ENCODE measurements at regions not wholly inside any gene's neighbourhood (a gene's known extent, or its start where the extent isn't known, plus 50 kb on each side); places are given as distances from the start of the nearest gene placed in this dataset.

DNA sequence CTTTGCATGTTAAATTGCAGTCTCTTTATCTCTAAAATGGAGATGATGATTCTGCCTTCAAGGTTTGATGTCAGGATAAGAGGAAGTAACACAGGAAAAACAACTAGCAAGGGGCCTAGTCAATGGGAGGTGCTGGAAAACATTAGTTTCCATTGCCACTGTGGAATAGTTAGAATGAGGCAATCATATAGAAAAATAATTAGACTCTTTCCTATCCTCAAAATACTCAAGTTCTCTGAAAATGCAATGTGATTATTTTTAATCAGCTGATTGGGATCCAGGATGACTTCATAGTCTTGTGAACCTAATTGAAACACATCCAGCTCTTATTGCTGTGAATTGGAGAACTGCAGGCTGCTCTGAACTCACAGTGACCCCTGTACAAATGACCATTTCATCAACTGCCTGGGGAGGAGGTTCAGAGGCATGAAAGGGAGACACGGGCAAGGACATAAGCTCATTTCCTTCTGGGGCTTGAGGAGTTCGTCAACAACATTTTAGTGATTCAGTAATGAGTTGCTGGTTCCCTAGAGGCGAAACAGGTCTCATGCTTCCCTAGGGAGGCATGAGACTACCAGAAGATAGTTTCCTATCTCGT is 422.5 kb downstream of the LPIN1 start:
- no peak for DNase-seq (ENCODE audit: low read depth)

DNA sequence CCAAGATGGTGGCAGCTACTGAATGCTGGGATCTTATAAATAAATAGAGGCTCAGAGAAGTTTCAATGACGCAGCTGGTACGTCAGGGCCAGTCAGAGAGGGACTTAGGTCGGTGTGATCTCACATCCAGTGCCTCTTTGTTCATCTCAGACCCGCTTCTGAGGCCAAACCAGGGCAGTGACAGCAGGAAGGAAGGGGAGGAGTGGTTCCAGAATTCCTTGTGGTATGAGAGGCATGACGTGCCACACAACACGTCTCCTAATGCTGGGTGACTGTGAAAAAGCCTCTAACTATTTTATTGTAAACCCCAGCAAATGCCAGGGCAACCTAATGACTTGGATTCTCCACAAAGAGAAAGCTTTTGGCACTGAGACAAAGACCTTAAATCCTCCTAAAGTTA is 423.3 kb downstream of the LPIN1 start:
- DNase-seq (ENCODE audit: low read depth): no peak

DNA sequence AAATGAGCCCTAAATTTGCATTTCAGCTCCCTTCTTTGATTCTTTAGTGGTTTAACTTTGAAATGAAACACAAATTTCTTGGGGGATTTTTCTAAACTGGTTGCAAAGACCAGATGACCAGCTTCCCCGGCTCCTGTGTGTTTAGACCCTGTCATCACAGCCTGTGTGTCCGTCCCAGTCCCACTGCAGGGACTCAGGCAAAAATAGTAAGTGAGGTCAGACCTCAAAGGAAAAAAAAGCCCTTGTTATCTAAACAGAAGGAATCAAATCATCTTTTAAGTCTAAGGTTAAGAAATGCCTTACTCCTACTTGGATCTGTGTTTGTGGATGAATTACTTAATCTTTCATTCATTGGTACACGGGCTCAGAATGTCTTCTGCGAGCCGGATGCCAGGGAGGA is 423.7 kb downstream of the LPIN1 start:
- DNase-seq (ENCODE audit: low read depth): no peak

DNA sequence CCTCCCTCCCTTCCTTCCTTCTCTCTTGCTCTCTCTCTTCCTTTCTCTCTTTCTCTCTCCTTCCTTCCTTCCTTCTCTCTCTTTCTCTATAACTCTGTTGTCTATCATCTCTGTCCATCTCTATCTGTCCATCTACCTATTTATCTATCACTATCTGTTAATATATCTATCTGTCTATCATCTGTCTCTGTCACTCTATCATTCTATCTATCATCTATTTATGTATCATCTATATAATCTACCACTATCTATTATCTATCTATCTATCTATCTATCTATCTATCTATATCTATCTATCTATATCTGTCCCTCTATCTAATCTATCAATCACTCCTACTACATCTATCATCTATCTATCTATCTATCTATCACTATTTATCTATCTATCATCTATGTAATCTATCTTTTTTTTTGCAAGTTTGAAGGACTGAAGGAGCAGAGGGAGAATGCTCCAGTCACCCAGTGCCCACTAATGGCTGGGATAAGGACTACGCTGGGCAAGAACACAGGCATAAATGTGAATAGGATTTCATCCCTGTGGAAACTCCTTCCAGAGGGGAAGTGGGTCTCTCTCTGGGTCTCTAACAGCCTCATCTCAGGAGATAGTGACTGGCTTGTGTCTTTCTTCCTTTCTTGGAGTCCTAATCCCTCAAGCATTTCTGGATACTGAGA is 427.0 kb downstream of the LPIN1 start:
- DNase-seq (ENCODE audit: low read depth): no peak

DNA sequence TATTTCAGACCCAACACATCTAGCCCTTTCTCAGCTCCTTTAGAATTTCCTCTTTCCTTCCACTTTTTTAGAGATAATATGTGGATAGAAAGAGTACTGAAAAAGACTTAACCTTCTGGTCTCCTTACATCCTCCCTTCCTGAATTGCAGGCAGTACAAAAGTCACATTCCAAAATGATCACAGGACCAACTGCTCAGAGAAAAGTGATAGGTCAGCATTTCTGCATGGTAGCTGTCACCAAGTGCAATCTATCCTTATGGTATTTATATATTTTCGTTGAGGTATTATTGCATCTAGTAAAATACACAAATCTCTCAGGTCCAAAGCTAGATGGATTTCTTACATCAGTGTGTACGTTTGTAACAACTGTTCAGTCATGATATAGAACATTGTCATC is 427.5 kb downstream of the LPIN1 start:
- DNase-seq (ENCODE audit: low read depth): no peak

DNA sequence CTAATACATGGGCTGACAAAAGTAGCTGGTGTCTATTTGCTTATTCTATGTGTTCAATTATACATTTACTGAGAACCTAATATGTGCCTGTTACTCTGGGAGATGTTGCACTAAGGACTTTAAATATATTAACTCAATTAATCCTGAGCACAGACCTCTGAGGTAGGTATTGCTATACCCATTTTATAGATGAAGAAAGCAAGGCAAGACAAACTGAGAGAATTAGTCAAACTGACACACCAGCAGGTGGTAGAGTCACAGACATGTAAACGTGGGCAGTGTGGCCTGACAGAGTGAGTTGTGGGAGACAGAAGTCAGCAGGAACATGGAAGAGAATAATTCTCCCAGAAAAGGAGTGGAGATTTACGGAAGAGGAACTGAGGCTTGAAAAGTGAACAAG is 428.9 kb downstream of the LPIN1 start:
- DNase-seq (ENCODE audit: low read depth): no peak

DNA sequence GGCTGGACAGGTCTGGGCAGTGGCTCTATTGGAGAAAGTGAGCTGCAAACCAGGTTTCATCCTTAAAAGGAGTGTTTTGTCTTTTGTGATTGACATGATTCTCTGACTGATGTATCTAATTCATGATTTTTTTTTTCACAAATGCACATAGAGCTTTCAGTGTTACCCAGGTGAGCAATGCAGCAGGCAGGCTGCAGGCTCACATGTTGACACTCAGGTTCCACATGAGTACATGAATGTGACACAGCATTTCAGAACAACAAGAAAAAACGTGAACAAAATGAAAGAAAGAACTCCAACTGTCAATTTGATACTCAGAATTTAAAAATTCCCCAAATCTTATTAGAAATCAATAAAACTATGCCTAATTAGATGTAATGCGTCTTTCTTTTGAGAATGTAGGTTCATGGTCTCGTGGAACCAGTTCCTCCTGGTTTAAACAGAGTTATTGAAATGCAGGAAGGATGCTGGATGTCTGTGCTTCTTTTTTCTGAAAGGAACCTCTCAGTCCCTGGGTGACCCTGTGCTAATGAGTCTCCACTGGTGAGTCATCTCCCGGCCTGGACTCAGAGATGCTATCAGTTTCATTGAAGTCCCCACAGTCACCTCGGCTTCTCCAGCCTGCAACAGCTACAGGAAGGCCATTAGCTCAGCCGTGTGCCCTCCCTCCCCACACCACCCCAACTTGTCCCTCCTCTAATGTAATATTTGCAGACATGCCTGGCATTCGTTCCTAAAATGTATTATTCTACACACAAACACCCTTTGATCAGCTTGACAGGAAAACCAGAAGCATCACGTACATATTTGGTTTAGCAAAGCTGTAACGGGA is 430.4 kb downstream of the LPIN1 start:
- no peak for DNase-seq (ENCODE audit: low read depth)

DNA sequence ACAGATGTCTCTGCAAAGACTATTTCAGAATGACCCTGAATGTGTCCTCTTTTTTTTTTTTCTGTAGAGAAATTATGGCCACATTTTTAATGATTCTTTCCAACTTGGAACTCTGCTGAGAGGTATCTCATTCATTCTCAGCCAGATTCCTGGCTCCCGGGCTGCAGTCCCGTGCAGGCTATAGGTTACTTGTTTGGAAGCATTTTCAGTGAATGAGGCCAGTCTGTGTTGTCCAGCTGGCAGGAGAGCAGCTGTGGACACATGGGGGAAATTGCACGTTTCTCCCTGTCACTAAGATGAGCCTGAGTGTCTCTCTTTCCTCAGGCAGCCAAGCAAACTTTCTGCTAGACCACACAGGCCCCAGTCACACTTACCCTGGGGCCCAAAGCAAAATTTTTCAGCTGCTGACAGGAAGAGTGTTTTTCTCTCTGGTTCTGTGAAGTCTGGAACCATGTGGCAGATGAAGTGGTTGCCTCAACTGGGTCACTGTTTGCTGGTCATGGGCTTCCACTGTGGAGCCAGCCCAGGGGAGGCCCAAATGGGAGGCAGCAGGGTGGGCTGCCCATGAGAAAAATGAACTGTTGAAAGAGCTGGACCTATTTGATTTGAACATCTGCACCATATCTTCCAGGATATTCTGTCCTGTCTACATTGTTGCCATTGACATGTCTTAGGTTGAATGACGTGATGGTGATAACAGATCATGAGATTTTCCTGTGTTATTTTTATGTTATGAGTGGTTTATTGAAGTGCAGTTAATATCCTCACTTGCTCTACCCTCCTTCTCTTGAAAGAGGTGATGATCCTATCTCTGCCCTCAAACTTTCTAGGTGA is 431.2 kb downstream of the LPIN1 start:
- DNase-seq (ENCODE audit: low read depth): no peak

DNA sequence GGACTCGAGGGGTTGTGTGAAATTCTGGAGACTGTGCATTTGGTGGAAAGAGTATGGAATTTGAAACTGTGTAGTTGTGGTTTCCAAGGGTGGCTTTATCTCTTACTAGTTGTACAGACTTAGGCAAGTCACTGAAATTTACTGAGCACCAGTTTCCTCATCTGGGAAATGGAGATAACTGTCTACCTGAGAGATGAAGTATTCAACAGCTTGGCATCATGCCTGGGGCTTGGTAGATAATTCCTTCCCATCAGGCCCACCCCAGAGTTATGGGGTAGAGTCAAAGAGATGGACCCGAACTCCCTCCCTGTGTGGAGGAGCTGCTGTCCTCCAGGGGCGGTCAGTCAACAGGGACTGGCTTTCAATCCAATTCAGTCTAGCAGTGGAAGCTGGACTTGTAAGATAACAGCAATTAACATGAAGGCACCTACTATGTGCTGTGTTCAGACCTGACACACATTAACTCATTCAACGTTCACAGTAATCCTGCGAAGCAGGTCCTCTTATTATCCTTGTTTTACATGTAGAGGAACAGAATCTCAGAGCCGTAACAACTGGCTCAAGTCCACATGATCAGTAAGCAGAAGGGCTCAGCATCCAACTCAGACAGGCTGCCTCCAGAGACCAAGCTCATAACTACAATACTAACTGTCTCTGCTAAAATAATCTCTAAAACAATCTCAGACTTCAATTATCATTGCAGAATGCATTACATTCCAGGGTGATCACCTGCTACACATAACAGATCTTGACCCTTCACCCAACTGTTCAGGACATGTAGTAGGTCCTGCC is 432.1 kb downstream of the LPIN1 start:
- DNase-seq (ENCODE audit: low read depth): no peak

DNA sequence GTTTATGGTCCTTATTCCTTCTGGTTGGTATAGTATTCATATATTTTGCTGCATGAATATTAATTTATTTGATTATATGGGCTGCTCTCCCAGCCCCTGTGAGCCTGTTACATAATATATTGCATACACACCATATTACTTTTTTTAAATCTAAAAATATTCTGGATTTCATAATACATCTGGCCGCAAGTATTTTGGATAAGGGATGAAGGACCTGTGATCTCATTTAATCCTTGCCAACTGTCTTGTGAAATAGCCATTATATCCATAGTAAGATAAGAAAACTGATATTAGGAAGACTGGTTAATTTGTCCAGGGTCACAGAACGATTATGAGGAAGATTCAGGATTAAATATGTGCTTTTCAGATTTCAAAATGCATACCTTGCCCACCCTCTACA is 433.6 kb downstream of the LPIN1 start:
- no peak for DNase-seq (ENCODE audit: low read depth)

DNA sequence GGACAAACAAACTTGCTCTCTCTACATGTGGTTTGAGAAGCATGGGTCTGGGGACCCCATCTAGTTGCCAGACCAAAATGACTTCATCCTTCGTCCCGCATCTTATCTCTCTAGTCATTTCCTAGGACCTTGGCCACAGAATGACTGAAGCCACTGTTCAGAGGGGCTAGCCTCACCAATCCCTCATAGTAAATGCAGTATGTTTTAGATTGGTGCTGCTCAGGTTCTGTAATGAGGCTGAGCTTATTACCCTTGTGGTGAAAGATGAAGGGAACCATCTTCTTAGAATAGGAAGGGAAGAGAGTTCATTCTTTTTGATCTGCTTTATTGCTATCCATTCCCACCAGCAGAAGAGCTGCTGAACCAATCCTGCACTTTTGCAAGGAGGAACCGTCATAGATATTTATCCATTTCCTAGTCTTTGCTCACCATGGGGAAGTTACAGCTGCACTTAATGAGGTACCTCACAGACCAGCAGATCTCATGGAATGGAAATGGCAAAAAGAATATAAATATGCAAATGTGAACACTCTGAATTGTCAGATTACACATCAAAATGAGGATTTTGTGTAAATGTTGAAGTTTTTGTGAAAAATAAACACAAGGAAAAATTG is 436.7 kb downstream of the LPIN1 start:
- no peak for DNase-seq (ENCODE audit: low read depth)

DNA sequence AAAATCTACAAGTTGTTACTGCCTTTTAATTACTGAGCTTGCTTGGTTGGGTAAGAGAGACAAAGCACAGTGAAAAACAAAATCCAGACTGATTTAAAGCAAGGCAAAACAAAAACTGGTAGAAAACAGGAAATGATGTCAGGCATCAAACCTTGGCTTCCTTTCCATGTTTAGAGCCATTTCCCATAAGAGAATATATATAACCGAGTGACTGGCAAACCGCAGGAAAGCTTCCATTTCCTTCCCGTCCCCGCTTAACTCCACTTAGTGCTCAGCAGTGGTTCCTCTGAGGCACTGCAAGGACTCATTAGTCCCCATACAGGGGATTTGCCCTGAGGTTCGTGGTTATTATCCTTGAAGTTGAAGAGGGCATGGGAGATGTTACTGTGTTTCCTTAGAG is 446.3 kb downstream of the LPIN1 start:
- DNase-seq (ENCODE audit: low read depth): no peak

DNA sequence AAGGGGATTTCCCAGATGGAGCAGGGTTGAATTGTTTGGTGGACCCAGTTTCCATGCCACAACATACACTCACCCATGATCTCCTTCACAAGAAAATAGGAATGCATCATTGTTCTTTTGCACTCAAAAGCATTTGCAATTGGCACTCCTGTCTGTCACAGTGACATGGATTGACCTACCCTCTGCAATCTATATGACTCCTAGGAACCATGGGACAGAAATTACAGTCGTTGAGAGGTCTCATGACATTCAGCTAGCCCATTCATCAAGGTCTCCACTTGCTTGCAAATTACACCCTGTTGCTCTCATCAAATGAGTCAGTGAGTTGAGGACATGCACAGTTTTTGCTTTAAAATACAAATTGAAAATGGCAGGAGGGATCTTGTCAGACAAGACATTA is 448.5 kb downstream of the LPIN1 start:
- no peak for DNase-seq (ENCODE audit: low read depth)

DNA sequence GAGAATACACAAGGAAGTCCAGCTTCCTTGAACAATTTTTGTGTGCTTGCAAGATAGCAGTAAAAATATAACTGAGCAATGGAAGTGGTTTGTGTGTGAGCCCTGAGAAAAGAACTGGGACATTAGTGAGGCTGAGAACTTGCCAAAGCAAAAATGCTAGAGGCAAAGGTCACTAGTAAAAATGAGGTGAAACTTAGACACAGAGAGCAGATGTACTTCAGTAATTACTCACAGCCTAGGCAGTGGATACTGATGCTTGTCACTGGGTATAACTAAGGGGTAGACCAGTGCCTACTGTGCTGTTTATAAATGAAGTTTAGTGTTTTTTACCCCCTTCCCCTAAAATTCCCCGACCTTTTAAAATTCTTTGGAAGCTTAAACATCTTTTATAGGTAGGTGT is 450.1 kb downstream of the LPIN1 start:
- no peak for DNase-seq (ENCODE audit: low read depth)

DNA sequence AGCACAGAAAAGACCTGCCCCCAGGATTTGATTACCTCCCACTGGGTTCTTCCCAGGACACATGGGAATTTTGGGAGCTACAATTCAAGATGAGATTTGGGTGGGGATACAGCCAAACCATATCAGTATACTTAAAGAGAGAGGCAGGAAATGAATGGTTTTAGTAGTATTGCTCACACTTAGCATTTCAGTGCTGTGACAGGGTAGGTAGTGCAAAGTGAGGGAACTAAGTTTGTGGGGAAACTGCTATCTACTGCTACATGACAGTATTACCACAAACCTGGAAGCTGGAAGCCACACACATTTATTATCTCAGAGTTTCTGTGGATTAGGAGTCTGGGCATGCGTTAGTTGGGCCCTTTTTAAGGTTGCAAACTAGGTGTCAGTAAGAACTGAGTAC is 450.7 kb downstream of the LPIN1 start:
- DNase-seq (ENCODE audit: low read depth): no peak

DNA sequence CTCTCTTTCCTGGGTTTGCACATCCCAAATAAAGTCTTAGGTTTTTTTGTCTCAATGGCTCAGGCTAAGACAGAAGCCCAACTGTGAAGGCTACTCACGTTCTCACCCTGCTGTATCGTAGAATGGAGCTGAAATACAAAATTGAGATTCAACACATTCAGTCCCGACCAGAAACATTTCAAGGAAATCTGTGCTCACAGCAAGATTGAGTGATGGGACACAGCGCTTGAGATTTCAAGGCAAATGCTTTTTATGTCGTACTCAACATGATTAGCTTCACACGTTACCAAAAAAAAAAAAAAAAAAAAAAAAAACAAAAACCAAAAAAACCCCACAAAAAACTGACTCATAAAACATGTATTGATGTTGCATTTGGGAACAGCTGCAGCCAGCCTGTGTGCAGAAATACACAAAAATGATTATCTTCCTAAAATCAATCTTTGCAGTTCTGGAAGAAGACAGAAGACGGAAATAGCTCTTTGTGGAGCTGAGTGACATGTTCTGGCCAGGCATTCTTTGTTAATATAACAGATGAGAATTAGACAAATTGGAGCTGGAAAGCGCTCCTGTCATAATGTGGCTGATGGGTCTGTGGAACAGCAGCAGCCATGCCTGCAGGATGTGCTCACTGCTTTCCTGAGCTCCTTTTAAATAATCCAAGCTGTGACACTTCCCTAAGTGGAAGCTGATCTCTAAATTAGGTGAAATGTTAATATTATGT is 453.2 kb downstream of the LPIN1 start:
- DNase-seq (ENCODE audit: low read depth): no peak

DNA sequence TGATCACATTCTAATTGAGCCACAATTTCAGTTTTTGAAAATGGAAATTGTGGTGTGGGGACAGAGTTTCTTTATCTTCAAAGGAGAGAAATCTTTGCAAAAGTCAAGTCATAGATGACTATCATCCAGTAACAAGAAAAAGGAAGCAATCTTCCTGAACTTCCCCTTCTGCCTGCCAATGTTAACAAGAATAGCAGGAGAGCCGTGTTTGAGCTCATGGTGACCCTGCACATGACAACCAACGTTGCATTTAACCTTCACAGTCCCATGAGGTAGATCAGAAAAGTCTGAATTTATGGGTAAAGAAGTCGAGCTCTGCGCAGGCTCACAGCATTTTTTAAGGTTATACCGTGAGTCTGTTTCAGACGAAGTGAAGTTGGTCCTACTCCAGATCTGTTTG is 454.9 kb downstream of the LPIN1 start:
- no peak for DNase-seq (ENCODE audit: low read depth)

DNA sequence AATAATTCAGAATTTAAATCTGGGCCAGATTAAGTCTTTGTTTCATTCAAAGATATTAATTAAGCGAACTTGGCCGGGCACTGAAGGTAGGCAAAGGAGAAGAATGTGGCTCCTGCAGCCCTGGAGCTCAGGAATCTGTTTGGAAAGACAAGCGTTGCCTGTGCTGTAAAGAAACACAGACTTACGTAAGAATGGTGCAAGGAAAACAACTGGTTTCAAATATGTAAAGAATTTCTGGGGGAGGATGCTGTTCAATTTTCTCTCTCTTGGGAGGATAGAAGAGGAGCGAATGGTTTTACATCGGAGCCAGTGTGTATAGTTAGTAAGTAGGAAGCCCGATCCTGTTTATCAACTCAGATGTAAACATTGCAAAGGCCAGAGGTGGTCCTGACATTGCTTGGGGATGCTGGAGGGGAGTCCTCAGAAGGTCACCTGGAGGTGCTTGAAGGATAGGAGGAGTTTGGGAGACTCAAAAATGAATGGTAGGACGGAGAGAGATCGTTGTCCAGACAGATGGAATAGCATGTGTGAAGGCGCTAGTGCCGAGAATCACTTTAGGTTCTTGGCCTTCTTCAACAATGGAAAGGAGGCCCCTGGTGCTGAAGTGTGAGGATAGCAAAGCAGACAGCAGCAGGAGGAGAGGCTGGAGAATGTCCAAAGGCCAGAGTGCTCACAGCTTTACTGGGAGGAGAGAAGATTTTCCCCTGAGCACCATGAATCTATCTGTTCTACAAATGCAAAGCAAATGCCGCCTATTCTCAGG is 456.1 kb downstream of the LPIN1 start:
- DNase-seq (ENCODE audit: low read depth): no peak

DNA sequence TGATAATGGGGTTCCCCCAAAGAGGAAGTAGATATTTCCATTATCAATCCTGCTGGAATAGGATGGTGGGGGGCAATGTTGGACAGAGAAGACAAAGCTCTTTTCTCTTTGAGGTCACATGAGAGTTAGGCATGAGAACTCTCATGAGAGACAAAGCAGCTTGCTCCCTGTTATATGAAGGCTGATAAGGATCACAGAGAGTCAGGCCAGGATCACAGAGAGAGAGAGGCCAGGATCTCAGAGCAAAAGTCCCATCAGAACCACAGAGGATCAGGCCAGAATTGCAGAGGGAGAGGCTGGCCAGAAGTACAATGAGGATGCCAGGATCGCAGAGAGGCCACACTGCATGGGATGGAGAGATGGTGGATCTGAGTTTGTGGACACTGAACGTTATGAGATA is 457.1 kb downstream of the LPIN1 start:
- no peak for DNase-seq (ENCODE audit: low read depth)

DNA sequence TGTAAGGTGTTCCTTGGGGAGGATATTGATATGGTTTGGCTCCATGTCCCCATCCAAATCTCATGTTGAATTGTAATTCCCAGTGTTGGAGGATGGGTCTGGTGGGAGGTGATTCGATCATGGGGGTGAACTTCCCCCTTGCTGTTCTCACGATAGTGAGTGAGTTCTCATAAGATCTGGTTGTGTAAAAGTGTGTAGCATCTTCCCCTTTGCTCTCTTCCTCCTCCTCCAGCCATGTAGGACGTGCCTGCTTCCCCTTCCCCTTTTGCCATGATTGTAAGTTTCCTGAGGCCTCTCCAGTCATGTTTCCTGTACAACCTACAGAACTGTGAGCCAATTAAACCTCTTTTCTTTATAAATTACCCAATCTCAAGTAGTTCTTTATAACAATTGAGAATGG is 458.7 kb downstream of the LPIN1 start:
- no peak for DNase-seq (ENCODE audit: low read depth)
